Caco-2 (cell line): ENCODE measurements at regions not wholly inside any gene's neighbourhood (a gene's known extent, or its start where the extent isn't known, plus 50 kb on each side); places are given as distances from the start of the nearest gene placed in this dataset.
A peak's percentile ranks its signal among the peaks of the same experiment; 100 is the strongest.

ENCODE experiments used
- BruUV-seq: library from RNA; stranded (reverse); fragments of 400-500 nt; replicated peaks from 2 replicates; lab custom pipeline; 2021; lab: Mats Ljungman, UMichigan
- CTCF ChIA-PET: fragments of 300-600 bp; sonication (Branson Sonifier 250); formaldehyde crosslinking; loops from one replicate; lab custom pipeline; 2022; ENCODE audit warnings: antibody characterized with exemption; lab: Charles Lee
- POLR2A ChIA-PET: fragments of 300-600 bp; sonication (Branson Sonifier 250); formaldehyde crosslinking; loops from one replicate; lab custom pipeline; 2022; ENCODE audit warnings: antibody characterized with exemption; lab: Charles Lee
- DNase-seq, 2 experiments: peaks; one replicate each; pipeline versions ENCODE4 v3.0.0 to v3.0.0-alpha.2; 2020 to 2022
- H3K27me3 ChIP-seq: replicated peaks from 2 replicates; pipeline ENCODE4 v1.6.0; 2011; ENCODE audit warnings: low read length; ENCODE audit not compliant: control insufficient read depth, insufficient read depth
- H3K36me3 ChIP-seq: 2 replicates; pipeline ENCODE4 v1.5.1; 2011; ENCODE audit warnings: low read length; ENCODE audit not compliant: control insufficient read depth, insufficient read depth
- H3K4me1 ChIP-seq: fragments of 250-450 bp; sonication (Bioruptor Pico); 2 replicates; pipeline ENCODE4 v1.5.1; 2020; ENCODE audit warnings: mild to moderate bottlenecking
- H3K4me3 ChIP-seq: 2 replicates; pipeline ENCODE4 v1.5.1; 2011; ENCODE audit warnings: low read depth, mild to moderate bottlenecking, control low read depth, low read length
- H3K9me3 ChIP-seq: fragments of 250-450 bp; sonication (Bioruptor Pico); 2 replicates; pipeline ENCODE4 v1.5.1; 2020; ENCODE audit warnings: mild to moderate bottlenecking, moderate library complexity
- H3K27ac Mint-ChIP-seq: one replicate; pipeline ENCODE4 v1.8.0; 2022; ENCODE audit warnings: mixed read lengths; ENCODE audit not compliant: unreplicated experiment
- H3K27me3 Mint-ChIP-seq: one replicate; pipeline ENCODE4 v1.8.0; 2022; ENCODE audit warnings: mixed read lengths; ENCODE audit not compliant: insufficient read depth, unreplicated experiment
- H3K36me3 Mint-ChIP-seq: one replicate; pipeline ENCODE4 v1.8.0; 2022; ENCODE audit warnings: mild to moderate bottlenecking, mixed read lengths; ENCODE audit not compliant: insufficient read depth, unreplicated experiment
- H3K4me1 Mint-ChIP-seq: one replicate; pipeline ENCODE4 v1.8.0; 2022; ENCODE audit warnings: low read depth, mixed read lengths; ENCODE audit not compliant: unreplicated experiment
- H3K4me3 Mint-ChIP-seq: one replicate; pipeline ENCODE4 v1.8.0; 2022; ENCODE audit warnings: mild to moderate bottlenecking, moderate library complexity, mixed read lengths; ENCODE audit not compliant: unreplicated experiment
- H3K9me3 Mint-ChIP-seq: one replicate; pipeline ENCODE4 v1.8.0; 2022; ENCODE audit warnings: mixed read lengths; ENCODE audit not compliant: unreplicated experiment
- intact Hi-C: fragments of 100-400 bp; cut with micrococcal nuclease; formaldehyde crosslinking; loops from one replicate; pipeline ENCODE4 v1.10.0; 2022; ENCODE audit not compliant: unreplicated experiment
- TF ChIP-seq, protein P1 (sequence below), 2 experiments: fragments of 200-600 bp in 1 of 2; IDR thresholded peaks; 1 replicate in 1 of 2; 2 replicates in 1 of 2; pipeline versions ENCODE4 v1.5.1 to v1.8.0; 2011 to 2022; ENCODE audit warnings: antibody characterized with exemption in 1 of 2, control low read depth in 1 of 2, inconsistent platforms in 1 of 2, low read depth in 1 of 2, low read length in 1 of 2, mild to moderate bottlenecking in 1 of 2, moderate library complexity in 1 of 2; ENCODE audit not compliant: insufficient read depth in 1 of 2, severe bottlenecking in 1 of 2, unreplicated experiment in 1 of 2

DNA sequence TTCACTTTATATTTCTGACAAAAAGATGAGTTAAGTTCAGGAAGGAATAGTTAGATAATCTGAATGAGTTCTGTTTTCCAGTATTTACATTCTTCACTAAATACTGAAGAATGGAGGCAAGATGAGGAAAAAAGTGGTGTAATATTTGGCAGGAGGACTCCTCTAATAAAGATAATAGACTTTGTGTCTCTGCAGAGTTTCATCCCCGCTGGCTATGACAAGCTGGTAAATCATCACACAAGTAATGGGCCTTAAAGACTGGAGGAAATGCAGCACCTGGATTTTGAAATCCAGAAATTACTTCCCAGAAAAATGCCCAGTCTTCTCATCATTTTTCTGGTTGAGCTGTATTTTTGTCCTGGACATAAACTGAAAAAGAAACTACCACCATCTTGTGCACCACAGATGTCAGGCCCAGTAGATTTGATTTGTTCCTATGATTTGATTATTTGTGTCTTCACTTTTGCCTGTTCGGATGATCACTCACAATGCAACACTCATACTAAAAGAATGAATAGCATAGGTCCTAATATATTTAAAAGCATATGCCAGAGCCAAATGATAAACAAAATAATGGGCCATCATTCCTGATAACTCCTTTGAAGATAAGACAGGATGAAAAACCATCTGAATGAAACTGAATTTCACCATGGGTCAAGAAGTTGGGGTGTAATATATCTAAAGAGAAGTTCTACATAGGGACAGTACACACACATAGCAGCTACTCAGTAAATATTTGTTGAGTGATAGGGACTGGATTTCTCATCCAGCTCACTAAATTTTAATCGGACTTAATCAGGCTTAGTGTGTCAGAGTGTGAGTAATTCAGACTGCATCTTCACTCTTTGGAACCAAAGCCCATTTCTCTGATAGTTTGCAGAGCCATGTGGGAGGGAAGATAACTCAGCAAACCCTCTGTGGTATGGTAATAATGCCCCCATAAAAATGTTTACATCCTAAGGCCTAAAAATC is 200.5 kb downstream of the HINT1 start:
- ChIA-PET CTCF (no interaction called here), POLR2A (no interaction called here)
- H3K4me3 ChIP-seq = no peak overlapping the region
- H3K27ac Mint-ChIP-seq = no peak overlapping the region
- intact Hi-C loops = loop anchor here (5.0 kb wide), 1 partner anchor 132 kb away; no protein-coding TSS in a partner anchor
- no peak for DNase-seq
- TF ChIP-seq, protein P1, sequence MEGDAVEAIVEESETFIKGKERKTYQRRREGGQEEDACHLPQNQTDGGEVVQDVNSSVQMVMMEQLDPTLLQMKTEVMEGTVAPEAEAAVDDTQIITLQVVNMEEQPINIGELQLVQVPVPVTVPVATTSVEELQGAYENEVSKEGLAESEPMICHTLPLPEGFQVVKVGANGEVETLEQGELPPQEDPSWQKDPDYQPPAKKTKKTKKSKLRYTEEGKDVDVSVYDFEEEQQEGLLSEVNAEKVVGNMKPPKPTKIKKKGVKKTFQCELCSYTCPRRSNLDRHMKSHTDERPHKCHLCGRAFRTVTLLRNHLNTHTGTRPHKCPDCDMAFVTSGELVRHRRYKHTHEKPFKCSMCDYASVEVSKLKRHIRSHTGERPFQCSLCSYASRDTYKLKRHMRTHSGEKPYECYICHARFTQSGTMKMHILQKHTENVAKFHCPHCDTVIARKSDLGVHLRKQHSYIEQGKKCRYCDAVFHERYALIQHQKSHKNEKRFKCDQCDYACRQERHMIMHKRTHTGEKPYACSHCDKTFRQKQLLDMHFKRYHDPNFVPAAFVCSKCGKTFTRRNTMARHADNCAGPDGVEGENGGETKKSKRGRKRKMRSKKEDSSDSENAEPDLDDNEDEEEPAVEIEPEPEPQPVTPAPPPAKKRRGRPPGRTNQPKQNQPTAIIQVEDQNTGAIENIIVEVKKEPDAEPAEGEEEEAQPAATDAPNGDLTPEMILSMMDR (IDR thresholded peaks at IDR 0.05; ENCODE audit: insufficient read depth in 1 of 2, low read depth in 1 of 2, low read length in 1 of 2, severe bottlenecking in 1 of 2, unreplicated experiment in 1 of 2) = no peak
- no peaks in the 10 kb centered on the region for H3K27me3 ChIP-seq
- no peaks in the 10 kb centered on the region for H3K27me3 Mint-ChIP-seq
- H3K4me1 ChIP-seq = peaks cover 12% of the 10 kb centered on the region
- H3K4me1 Mint-ChIP-seq = peaks cover 10% of the 10 kb centered on the region
- no peaks in the 10 kb centered on the region for H3K36me3 Mint-ChIP-seq
- BruUV-seq = no TSS peak
- no peak overlapping the region for H3K4me3 Mint-ChIP-seq
- peaks cover 7% of the 10 kb centered on the region for H3K9me3 Mint-ChIP-seq
- H3K36me3 ChIP-seq = no peaks in the 10 kb centered on the region
- no peaks in the 10 kb centered on the region for H3K9me3 ChIP-seq

DNA sequence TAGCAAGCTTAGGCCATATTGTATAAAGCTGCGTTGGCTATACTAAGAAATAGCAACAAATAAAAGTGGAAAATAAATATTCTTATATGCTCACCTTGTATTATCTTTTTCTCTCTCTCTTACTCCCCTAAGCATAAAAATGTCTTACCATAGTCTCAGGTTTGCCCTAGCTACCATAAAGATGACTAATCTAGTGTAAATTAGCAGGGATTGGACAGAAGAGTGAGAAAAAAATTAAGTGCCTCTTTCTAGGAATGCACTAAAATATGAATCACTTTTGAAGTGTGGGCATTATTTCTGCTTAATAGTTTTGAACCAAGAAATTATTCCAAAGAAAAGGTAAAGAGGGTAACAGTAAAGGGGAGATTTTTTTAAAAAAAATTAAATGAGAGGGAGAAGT is 201.3 kb downstream of the HINT1 start:
- Mint-ChIP-seq H3K9me3 (peaks cover 7% of the 10 kb centered on the region), H3K27ac (no peak overlapping the region), H3K36me3 (no peaks in the 10 kb centered on the region), H3K4me3 (no peak overlapping the region), H3K27me3 (no peaks in the 10 kb centered on the region), H3K4me1 (peaks cover 10% of the 10 kb centered on the region)
- no peaks in the 10 kb centered on the region for H3K9me3 ChIP-seq
- H3K36me3 ChIP-seq = no peaks in the 10 kb centered on the region
- BruUV-seq = no TSS peak
- no peak overlapping the region for H3K4me3 ChIP-seq
- POLR2A ChIA-PET = no interaction called here
- no peak for DNase-seq
- peaks cover 12% of the 10 kb centered on the region for H3K4me1 ChIP-seq
- intact Hi-C loops = no loop called here
- TF ChIP-seq, protein P1 (IDR thresholded peaks at IDR 0.05; ENCODE audit: insufficient read depth in 1 of 2, low read depth in 1 of 2, low read length in 1 of 2, severe bottlenecking in 1 of 2, unreplicated experiment in 1 of 2) = no peak
- H3K27me3 ChIP-seq = no peaks in the 10 kb centered on the region
- CTCF ChIA-PET = no interaction called here

DNA sequence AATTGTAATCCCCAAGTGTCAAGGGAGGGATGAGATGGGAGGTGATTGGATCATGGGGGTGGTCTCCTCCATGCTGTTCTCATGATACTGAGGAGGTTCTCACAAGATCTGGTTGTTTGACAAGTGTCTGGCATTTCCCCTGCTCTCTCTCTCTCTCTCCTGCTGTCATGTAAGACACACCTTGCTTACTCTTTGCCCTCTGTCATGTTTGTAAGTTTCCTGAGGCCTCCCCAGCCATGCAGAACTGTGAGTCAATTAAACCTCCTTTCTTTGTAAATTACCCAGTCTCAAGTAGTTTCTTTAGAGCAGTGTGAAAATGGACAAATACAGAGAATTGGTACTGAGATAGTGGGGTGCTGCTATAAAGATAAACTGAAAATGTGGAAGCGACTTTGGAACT is 207.9 kb downstream of the HINT1 start:
- intact Hi-C loops = loop anchor here (5.0 kb wide), 1 partner anchor 70 kb away; no protein-coding TSS in a partner anchor
- no peaks in the 10 kb centered on the region for H3K36me3 ChIP-seq
- POLR2A ChIA-PET = no interaction called here
- no peak for DNase-seq
- H3K27me3 ChIP-seq = no peaks in the 10 kb centered on the region
- Mint-ChIP-seq H3K4me3 (no peak overlapping the region), H3K36me3 (peaks cover 5% of the 10 kb centered on the region), H3K9me3 (peaks cover 17% of the 10 kb centered on the region), H3K27ac (peak overlapping the region; percentile 1), H3K27me3 (no peaks in the 10 kb centered on the region), H3K4me1 (peaks cover 15% of the 10 kb centered on the region)
- BruUV-seq = no TSS peak
- no peak overlapping the region for H3K4me3 ChIP-seq
- peaks cover 21% of the 10 kb centered on the region for H3K4me1 ChIP-seq
- CTCF ChIA-PET = no interaction called here
- peaks cover 2% of the 10 kb centered on the region; the same call in 1 of the 2 replicates for H3K9me3 ChIP-seq
- TF ChIP-seq, protein P1 (IDR thresholded peaks at IDR 0.05; ENCODE audit: insufficient read depth in 1 of 2, low read depth in 1 of 2, low read length in 1 of 2, severe bottlenecking in 1 of 2, unreplicated experiment in 1 of 2) = no peak
